Activated CD8-positive, alpha-beta memory T cell treated with anti-CD3 and anti-CD28 coated beads, Interleukin-2, amount 50 U/mL, for 24 hours (primary cell): ENCODE measurements at regions not wholly inside any gene's neighbourhood (a gene's known extent, or its start where the extent isn't known, plus 50 kb on each side); places are given as distances from the start of the nearest gene placed in this dataset.
"Not testable (repeated sequence)": the region's sequence is repeated elsewhere in the genome, so short reads cannot be mapped to it uniquely, and the experiment has no call there.

ENCODE experiments used
- DNase-seq: peaks from one replicate; pipeline ENCODE4 v3.0.0-alpha.2; 2020; ENCODE audit errors: extremely low read depth

DNA sequence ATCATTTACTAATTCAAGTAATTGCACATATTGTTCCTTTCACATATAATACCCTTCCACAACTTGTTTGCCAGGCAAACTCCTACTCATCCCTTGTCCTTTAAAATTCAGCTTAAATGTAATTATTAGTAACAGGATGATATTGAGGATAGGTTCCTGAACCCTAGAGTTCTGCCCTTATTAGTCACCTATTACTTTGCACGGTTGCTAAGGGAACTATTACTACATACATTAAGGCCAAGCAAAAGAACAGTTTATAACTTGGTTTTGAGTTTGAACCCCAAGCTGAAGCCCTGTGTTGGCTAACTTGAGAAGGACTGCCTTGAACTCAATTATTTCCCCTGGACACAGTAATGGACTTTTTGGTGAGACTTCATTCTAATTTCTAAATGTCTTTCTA is 529.7 kb downstream of the IGSF11 start:
- no peak for DNase-seq

DNA sequence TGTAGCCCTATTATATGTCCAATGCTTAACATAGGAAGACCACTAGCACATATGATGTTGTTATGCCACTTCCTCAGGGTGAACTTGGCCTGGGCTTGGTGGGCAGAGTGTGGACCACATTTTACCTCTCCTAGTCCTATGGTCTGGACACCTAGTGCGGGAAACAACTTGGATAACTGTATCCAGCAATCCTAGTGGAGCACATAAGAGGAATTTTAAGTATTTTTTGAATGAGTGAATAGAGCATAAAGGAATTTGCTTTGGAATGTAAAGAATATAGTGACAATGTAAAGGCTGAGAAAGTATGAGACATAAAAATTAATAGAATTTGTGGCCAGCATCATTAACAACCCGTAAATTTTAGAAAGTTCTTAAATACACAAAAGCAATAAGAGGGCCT is 528.9 kb downstream of the IGSF11 start:
- no peak for DNase-seq

DNA sequence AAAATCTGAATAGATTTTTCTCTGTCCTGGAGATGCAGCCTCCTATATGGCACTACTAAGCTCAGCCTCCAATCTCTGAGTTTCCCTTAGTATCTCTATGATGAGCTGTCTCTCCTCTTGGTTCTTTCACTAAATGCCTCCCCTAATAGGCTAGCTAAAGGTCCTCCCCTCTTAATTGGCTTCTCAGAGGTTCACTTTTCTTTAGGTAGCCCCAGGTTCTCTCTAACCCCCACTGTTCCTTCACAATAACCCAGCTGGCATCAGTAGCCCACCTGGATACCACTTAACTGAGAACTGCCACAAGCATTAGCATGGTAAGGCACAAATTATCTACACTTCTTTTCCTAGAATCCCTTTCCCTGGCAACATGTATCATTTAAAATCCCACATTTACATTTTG is 523.2 kb downstream of the IGSF11 start:
- no peak for DNase-seq

DNA sequence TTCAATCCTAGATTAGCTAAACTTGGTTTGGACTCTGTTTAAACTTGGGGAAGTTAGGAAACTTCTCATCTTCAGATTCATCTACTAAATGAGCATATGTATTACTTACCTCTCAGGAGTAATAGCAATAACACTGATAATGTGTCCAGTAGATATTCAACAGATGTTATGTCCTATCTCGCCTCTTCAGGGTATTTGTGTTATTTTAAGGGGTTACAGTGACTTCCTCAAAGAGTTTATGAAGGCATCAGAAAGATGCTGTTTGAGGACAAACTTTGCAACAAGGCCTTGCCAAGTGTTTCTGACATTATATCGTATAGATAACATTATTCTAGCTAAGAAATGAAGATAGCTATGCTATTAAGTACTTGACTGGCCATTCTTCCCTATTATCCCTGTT is 522.3 kb downstream of the IGSF11 start:
- DNase-seq: no peak

DNA sequence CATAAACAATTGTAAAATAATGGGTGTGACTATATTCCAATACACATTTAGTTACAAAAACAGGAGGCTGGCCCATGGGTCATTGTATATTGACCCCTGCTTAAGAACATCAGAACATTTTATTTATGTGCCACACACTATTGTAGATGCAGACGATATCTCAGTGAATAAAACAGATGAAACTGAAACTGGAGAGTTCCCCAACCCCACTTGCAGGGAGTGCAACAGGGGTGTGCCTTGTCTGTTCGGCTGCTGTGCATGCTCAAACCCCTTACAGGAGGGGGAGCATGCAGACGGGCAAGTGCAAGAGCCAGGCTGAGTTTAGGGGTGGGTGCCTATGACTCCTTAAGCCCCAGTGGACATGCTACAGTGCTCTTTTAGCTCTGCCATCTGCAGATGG is 509.6 kb downstream of the IGSF11 start:
- DNase-seq: no peak

DNA sequence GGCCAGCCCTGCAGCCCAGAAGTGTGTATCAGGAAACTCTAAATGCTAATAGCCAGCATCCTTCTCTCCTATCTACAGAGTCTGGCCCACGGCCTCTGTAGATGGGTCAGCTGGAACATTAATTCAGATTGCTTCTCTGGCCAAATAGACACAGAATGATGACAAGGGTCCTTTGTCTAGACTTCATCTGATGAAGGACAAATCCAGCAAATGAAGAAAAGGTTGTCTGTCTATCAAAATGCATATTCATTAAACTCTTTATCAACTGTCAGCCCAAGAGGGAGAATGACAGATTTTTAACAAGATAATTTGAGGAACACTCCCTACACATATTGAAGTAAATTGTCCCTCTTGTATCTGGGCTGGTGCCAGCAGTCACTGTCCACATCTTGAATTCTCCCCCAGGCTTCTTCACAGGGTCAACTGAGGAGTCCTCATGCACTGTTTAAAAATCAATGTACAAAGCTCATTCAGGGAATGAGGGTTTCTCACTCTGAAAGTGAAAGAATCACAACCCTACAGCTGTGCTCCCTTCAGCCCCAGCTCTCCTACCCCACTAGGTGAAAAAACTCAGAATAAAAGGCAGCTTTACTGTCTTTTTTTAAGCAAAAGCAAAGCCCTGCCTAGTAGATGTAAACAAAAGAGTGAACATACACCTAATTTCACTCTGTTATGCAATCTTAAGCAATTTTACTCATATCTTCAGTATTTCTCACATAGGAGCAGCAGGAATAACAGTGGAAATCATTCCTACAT is 507.7 kb downstream of the IGSF11 start:
- no peak for DNase-seq

DNA sequence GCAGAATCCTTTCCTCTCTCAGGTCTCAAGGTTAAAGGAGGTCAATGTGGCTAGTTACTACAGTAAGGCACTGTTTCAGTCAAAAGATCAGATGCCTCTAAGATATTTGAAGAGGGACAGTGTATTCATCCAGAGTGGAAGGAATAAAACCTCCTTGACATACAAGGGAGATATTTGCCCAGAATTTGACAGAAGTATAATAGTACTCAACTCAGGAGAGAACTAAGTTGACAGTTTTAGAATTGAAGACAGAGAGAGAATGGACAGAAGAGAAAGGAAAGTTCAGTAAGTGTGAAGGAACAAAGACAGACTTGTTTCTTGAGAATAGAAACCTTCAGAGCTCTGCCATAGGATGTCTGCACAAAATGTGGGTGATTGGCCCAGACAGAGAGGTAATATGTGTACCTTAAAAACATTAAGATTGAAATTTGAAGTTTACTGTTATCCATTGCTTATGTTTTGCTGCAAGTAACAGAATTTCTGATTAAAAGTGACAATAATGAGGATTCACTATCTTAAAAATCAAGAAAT is 507.1 kb downstream of the IGSF11 start:
- DNase-seq: no peak

DNA sequence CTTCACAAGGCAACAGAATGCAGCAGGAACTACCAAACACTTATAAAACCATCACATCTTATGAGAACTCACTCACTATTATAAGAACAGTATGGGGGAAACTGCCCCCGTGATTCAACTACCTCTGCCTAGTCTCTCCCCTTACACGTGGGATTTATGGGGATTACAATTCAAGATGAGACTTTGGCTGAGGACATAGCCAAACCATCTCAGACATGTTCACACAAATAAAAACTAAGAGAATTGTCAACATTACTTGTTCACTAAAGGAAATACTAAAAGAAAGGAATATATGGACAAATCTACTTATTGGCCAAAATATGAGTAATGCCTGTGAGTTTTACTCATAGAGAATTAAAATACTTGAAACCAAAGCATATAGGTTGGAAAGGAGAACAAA is 505.1 kb downstream of the IGSF11 start:
- no peak for DNase-seq

DNA sequence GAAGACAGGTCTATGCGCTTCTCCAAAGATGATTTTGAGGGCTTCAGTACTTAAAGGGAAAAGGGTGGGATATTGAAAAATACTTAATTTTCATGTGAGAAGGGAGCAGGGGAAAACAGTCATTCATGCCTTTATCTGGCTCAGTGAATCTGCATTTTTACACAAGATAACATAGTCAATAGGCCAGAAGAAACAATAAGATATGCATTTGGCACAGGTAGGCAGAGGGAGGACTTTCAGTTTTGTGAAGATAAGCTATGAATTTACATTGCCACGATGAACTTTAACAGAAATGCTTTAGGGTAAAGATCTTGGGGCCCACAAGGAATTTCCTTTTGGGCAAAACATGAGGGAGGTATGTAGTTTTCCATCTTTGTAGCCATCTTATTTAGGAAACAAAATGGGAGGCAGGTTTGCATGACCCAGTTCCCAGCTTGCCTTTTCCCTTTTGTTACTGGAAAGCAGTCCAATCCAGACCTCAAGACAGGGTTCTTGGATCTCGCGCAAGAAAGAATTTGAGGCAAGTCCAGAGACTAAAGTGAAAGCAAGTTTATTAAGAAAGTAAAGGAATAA is 504.2 kb downstream of the IGSF11 start:
- DNase-seq: no peak

DNA sequence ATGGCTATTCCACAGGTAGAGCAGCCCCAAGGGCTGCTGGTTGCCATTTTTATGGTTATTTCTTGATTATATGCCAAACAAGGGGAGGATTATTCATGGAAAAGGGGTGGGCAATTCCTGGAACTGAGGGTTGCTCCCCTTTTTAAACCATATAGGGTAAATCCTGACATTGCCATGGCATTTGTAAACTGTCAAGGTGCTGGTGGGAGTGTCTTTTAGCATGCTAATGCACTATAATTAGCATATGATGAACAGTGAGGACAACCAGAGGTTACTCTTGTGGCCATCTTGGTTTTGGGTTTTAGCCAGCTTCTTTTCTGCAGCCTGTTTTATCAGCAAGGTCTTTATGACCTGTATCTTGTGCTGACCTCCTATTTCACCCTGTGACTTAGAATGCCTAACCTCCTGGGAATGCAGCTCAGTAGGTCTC is 503.7 kb downstream of the IGSF11 start:
- DNase-seq: not testable (repeated sequence)

DNA sequence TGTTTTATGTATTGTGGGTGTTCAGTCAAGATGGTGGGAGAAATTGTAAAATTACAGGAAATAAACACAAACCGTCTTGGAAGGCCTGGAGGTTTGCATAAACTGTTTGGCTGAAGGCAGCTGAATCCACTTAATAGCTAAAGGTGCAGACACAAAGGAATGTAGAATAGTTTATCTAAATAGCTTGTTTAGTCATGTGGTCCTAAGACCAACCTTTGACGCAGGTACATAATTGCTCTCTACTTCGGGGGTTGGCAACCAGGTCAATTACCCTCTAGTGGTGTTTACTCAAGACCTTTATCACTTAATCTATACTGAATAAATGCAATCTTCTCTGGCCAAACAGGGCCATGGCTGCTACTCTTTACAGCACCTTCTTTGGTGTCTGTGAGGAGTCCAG is 502.8 kb downstream of the IGSF11 start:
- no peak for DNase-seq

DNA sequence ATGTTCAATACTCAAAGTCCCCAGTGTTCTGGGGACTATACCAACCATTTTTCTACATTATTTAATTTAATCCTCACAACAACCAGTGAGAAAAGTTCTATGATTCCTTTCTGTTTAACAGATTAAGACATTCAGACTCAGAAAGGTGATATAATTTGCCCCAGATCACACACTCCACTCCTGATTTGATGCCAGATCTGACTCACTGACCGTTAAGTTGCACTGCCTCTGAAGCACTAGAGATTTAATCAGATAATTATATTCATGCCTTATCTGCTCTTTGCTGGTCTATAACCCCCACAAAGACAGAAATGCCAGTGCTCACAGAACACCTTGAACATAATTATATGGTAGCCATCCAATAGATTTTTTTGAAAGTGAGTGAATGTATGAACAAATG is 501.0 kb downstream of the IGSF11 start:
- no peak for DNase-seq

DNA sequence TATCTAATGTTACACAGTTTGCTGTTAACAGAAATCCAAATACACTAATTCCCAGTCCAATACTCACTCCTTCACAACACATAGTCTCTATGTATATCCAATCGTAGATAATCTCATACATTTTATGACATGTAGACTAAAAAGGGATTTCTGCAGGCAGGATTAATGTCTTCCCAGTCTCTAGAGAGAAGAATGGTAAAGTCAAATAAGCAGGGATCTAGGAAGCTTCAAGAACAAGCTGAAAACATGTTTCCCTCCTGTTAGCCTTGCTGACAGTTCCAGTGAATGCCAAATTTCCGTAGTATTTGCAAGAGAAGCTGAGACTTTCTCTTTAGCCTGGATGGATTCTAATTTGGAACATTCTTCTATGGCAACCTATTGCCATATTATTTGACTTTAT is 500.1 kb downstream of the IGSF11 start:
- DNase-seq: no peak

DNA sequence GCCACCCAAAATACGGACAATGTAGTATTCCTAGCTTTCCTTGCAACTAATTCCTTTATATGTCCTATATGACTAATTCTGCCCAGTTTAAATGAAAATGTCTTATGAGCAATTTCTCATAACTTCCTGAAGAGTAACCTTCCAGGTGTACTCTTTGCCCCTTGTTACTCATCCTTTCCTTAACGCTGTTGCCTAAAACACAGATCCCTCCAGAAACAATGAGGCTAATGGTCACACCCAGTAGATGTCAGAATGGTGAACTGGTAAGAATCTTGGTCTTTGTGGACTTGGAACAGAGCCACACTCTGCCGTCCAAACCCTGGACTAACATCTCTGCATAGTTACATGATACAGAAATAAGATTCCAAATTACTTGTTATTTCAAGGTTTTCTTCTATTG is 497.9 kb downstream of the IGSF11 start:
- no peak for DNase-seq

DNA sequence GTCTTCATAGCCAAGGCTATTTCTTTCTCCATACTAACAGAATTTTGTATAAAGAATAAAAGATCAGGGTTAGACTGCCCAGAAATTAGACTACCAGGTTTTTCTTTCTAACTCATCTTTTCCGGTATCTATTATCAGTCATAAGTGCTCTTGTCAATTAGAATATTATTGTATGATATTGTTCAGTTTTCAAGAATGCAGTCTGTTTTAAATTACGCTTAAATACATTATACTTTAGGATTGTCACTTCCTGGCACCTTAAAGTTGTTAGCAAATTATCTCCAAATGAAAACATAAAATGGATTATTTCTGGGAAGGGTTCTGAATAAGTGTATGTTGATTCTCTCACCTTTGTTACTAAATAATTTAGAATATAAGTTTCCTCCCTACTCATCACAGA is 497.2 kb downstream of the IGSF11 start:
- no peak for DNase-seq

DNA sequence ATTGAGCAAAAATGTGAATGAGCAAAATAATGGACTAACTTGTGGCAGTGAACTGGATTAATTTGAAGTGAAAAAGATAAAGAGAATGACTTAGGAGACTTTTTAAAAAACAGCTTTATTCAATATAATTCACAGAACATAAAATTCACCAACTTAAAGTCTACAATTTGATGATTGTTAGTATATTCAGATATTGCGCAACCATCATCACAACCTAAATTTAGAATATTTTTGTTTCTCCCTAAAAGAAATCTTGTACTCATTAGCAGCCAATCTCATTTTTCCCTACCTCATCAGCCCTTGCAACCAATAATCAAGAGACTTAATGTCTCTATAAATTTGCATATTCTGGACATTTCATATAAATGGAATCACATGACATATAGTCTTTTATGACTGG is 496.5 kb downstream of the IGSF11 start:
- DNase-seq: no peak

DNA sequence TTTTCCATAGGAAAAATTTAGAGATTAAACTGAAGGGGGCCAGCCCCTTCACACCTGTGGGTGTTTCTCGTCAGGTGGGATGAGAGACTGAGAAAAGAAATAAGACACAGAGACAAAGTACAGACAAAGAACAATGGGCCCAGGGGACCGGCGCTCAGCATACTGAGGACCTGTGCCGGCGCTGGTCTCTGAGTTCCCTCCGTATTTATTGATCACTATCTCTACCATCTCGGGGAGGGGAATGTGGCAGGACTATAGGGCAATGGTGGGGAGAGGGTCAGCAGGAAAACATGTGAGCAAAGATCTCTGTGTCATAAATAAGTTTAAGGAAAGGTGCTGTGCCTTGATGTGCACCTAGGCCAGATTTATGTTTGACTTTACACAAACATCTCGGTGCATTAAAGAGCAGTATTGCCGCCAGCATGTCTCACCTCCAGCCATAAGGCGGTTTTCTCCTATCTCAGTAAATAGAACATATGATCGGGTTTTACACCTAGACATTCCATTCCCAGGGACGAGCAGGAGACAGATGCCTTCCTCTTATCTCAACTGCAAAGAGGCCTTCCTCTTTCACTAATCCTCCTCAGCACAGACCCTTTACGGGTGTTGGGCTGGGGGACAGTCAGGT is 494.7 kb downstream of the IGSF11 start:
- not testable (repeated sequence) for DNase-seq

DNA sequence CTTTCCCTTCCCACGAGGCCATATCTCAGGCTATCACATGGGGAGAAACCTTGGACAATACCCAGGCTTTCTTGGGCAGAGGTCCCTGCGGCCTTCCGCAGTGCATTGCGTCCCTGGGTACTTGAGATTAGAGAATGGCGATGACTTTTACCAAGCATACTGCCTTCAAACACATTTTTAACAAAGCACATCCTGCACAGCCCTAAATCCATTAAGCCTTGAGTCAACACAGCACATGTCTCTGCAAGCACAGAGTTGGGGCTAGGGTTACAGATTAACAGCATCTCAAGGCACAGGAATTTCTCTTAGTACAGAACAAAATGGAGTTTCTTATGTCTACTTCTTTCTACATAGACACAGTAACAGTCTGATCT is 494.2 kb downstream of the IGSF11 start:
- not testable (repeated sequence) for DNase-seq

DNA sequence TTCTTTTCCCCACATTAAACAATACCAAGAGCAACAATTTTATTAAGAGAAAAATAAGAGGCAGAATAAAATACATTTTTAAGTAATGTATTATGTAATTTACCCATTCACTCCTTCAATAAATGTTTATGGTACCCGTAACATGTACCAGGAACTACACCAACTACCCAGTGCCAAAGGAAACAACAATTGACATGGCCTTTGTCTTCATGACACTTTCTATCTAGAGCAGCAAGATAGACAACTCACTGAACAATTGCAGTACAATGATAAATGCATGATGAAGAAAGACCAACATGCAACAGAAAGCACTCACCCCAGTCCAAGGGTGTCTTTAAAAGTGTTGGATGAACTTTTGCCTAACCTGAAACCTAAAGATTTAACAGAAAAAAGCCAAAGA is 493.8 kb downstream of the IGSF11 start:
- no peak for DNase-seq

DNA sequence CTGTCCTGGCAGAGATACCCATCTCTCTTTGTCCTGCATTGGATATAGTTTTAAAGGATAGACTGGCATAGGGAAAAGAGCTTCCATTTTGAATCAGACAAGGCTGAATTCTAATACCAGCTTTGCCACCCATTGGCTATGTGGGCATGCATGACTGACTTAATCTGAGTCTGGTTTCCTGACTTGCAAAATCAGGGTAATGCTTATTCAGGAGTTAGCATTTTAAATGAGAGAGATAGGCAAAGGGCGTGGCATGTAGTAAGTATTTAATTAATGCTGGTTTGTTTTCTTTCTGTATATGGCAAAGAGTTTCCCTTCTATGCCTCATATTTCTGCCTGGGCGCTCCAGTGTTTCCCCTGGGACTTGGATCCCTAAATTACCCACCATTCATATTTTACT is 492.9 kb downstream of the IGSF11 start:
- DNase-seq: no peak

DNA sequence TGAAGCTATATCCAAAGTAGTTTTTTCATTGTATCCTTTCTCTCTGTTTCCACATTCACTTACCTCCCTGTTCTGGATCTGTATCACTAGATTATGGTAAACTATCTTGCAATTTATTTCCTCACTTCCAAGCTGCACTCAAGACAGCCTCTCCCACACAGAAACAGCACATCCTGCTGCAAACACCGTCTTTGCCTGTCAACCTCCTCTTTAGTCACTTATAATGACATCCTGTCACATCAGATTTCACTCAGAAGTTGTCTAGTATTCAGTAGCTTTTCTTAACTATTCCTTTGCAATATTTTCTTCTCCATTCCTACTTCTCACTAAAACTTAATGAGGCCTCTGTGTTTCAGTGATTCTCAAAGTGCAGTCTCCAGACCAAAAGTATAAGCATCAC is 490.8 kb downstream of the IGSF11 start:
- DNase-seq: no peak

DNA sequence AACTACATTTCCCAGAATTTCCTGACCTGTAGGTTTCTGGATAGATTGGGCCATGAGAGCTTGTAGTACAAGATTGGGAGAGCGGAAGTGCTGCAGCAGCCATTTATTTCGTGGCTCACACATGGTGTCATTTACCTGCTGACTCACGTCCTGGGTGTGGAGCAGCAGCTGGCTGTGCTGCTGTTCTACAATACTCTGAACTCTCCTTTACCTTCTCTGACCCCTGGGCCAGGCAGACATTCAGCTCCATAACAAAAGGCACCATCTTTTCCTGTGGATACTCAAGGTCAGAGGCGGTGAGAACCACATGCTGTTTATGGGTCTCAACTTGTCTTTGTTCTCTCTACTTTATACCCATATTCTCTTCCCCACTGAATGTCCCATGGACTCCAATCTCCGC is 490.2 kb downstream of the IGSF11 start:
- no peak for DNase-seq

DNA sequence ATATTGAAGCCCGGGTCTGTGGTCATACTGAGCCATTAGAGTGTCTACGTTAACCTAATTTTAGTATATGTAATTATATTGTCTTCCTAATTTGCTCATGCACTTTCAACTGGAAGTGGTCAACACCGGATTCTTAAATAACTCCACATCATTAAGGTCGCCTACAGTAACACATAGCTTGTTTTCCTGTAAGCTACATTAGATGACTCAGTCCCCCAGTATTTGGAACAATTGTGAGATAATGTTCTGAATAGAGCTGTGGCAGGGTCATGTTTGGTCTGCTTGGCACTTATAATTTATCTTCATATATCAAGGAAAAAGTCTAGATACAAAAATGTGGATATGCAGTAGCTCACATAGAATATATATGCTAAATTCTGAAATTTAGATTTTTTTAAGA is 486.2 kb downstream of the IGSF11 start:
- DNase-seq: no peak
